OCI-LY3 (cell line): ENCODE measurements at regions not wholly inside any gene's neighbourhood (a gene's known extent, or its start where the extent isn't known, plus 50 kb on each side); places are given as distances from the start of the nearest gene placed in this dataset.
A peak's percentile ranks its signal among the peaks of the same experiment; 100 is the strongest.

Experiments
- EZH2phosphoT487 ChIP-seq: fragments of 200-600 bp; shearing (Covaris generic); IDR thresholded peaks from 2 replicates; pipeline ENCODE4 v1.6.1; 2018; ENCODE audit warnings: antibody characterized with exemption, mixed run types, low read depth
- TF ChIP-seq, protein P1 (sequence below): fragments of 200-600, 300-600 bp; sonication (generic); IDR thresholded peaks from 2 replicates; pipeline ENCODE4 v1.5.1; 2014; ENCODE audit warnings: antibody characterized with exemption, low read length, low read depth

DNA sequence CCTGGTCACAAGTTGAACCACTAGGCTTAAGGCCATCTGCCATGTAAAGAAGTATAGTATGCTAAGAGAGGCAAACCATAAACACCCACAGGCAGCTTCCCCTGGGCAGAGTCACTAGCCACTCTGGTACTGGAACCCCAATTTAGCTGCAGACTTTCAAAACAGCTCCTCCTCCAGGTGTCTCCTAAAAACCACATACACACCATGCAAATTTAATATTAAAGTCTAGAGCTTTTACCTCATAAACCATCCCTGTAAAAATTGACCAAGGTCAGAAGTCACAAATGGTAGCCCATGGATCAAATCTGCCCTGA is 99.1 kb upstream of the STT3B start:
- TF ChIP-seq, protein P1, sequence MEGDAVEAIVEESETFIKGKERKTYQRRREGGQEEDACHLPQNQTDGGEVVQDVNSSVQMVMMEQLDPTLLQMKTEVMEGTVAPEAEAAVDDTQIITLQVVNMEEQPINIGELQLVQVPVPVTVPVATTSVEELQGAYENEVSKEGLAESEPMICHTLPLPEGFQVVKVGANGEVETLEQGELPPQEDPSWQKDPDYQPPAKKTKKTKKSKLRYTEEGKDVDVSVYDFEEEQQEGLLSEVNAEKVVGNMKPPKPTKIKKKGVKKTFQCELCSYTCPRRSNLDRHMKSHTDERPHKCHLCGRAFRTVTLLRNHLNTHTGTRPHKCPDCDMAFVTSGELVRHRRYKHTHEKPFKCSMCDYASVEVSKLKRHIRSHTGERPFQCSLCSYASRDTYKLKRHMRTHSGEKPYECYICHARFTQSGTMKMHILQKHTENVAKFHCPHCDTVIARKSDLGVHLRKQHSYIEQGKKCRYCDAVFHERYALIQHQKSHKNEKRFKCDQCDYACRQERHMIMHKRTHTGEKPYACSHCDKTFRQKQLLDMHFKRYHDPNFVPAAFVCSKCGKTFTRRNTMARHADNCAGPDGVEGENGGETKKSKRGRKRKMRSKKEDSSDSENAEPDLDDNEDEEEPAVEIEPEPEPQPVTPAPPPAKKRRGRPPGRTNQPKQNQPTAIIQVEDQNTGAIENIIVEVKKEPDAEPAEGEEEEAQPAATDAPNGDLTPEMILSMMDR = peak; percentile 25; the same call in 1 of the 2 replicates
- TF ChIP-seq EZH2phosphoT487 = no peak
